GM12878 (cell line): ENCODE measurements at regions not wholly inside any gene's neighbourhood (a gene's known extent, or its start where the extent isn't known, plus 50 kb on each side); places are given as distances from the start of the nearest gene placed in this dataset.

Source experiments
- ATAC-seq: fragments of 200-7000 bp; cut with Tn5 transposase; 3 replicates; pipeline ENCODE4 v1.9.1; 2020; ENCODE audit warnings: mild to moderate bottlenecking, moderate library complexity
- BruUV-seq: library from RNA; stranded (reverse); fragments of 400-500 nt; replicated peaks from 2 replicates; lab custom pipeline; 2021; lab: Mats Ljungman, UMichigan
- CTCF ChIA-PET: fragments of 300-600 bp; sonication (Branson Sonifier 250); formaldehyde crosslinking; extraction: SDS; loops from one replicate; lab custom pipeline; 2021; ENCODE audit warnings: inconsistent platforms; lab: Yijun Ruan, JAX
- POLR2A ChIA-PET: fragments of 350-600 bp; formaldehyde crosslinking; extraction: SDS; loops from one replicate; lab custom pipeline; 2021; ENCODE audit warnings: inconsistent platforms; lab: Charles Lee
- RAD21 ChIA-PET: fragments of 300-600 bp; sonication (Branson Sonifier 250); formaldehyde crosslinking; loops from one replicate; lab custom pipeline; 2023; ENCODE audit warnings: antibody characterized with exemption; ENCODE audit not compliant: unreplicated experiment; lab: Charles Lee
- SMC1A ChIA-PET: fragments of 300-600 bp; sonication (Branson Sonifier 250); formaldehyde crosslinking; loops from one replicate; lab custom pipeline; 2023; ENCODE audit not compliant: unreplicated experiment, uncharacterized antibody; lab: Charles Lee
- DNase-seq: peaks from one replicate; pipeline ENCODE4 v3.0.0-alpha.2; 2011; ENCODE audit warnings: low read depth, low spot score
- FAIRE-seq: peaks from 3 replicates; lab custom pipeline; 2011; peaks lifted over from hg19 to GRCh38; lab: Jason Lieb, UNC
- H2AFZ ChIP-seq: 2 replicates; pipeline ENCODE4 v1.6.0; 2011; ENCODE audit warnings: low read depth, low read length, control low read depth; ENCODE audit not compliant: control insufficient read depth
- H3K27ac ChIP-seq: 2 replicates; pipeline ENCODE4 v1.5.1; 2011; ENCODE audit warnings: control low read depth; ENCODE audit not compliant: control insufficient read depth, insufficient read depth
- H3K27me3 ChIP-seq, 2 experiments: replicated peaks in 1 of 2; 2 replicates each; pipeline versions ENCODE4 v1.6.0 to v1.6.1; 2011; ENCODE audit warnings: low read length in 1 of 2; ENCODE audit not compliant: control insufficient read depth in 2 of 2, insufficient read depth in 2 of 2
- H3K36me3 ChIP-seq, 2 experiments: 2 replicates each; pipeline ENCODE4 v1.5.1; 2011; ENCODE audit warnings: low read length in 1 of 2; ENCODE audit not compliant: control insufficient read depth in 2 of 2, insufficient read depth in 2 of 2
- H3K4me1 ChIP-seq: 2 replicates; pipeline ENCODE4 v1.6.1; 2011; ENCODE audit warnings: mild to moderate bottlenecking, low read length, moderate library complexity, mixed read lengths; ENCODE audit not compliant: control insufficient read depth, insufficient read depth
- H3K4me2 ChIP-seq: 2 replicates; pipeline ENCODE4 v1.6.0; 2011; ENCODE audit warnings: control low read depth; ENCODE audit not compliant: control insufficient read depth, insufficient read depth
- H3K4me3 ChIP-seq: fragments of 200-600 bp; sonication (generic); 2 replicates; pipeline ENCODE4 v1.5.1; 2016
- H3K79me2 ChIP-seq: 2 replicates; pipeline ENCODE4 v1.6.0; 2011; ENCODE audit warnings: low read length; ENCODE audit not compliant: control insufficient read depth, insufficient read depth
- H3K9ac ChIP-seq: 2 replicates; pipeline ENCODE4 v1.8.0; 2011; ENCODE audit warnings: low read length, control low read depth, mixed read lengths; ENCODE audit not compliant: control insufficient read depth, insufficient read depth
- H3K9me3 ChIP-seq: replicated peaks from 3 replicates; pipeline ENCODE4 v1.5.1; 2011; ENCODE audit warnings: mild to moderate bottlenecking, low read length; ENCODE audit not compliant: control insufficient read depth, insufficient read depth
- H4K20me1 ChIP-seq: 2 replicates; pipeline ENCODE4 v1.6.0; 2011; ENCODE audit not compliant: control insufficient read depth, insufficient read depth
- E2F8 ChIP-seq: fragments of 450-650 bp; IDR thresholded peaks from 2 replicates; pipeline ENCODE4 v1.6.1; 2018; ENCODE audit warnings: mild to moderate bottlenecking, low read depth, moderate library complexity; ENCODE audit not compliant: partially characterized antibody
- RELB ChIP-seq: fragments of 450-650 bp; IDR thresholded peaks from 2 replicates; pipeline ENCODE4 v1.6.1; 2017; ENCODE audit warnings: low read depth, mild to moderate bottlenecking, moderate library complexity
- RUNX3 ChIP-seq: IDR thresholded peaks from 2 replicates; pipeline ENCODE4 v1.6.1; 2012; ENCODE audit warnings: low read length, inconsistent platforms
- SP1 ChIP-seq: IDR thresholded peaks from one replicate; pipeline ENCODE4 v1.6.1; 2011; ENCODE audit warnings: low read depth, low read length
- TCF7 ChIP-seq: IDR thresholded peaks from 2 replicates; pipeline ENCODE4 v1.6.1; 2014; ENCODE audit warnings: antibody characterized with exemption, borderline replicate concordance
- YBX1 ChIP-seq: fragments of 450-650 bp; IDR thresholded peaks from 2 replicates; pipeline ENCODE4 v1.6.1; 2016; ENCODE audit warnings: antibody characterized with exemption
- ZBED1 ChIP-seq: IDR thresholded peaks from 2 replicates; pipeline ENCODE4 v1.6.1; 2016; ENCODE audit warnings: borderline replicate concordance
- ZNF622 ChIP-seq: fragments of 450-650 bp; IDR thresholded peaks from 2 replicates; pipeline ENCODE4 v1.6.1; 2017; ENCODE audit warnings: mild to moderate bottlenecking, inconsistent platforms
- ZNF687 ChIP-seq: fragments of 450-650 bp; IDR thresholded peaks from 2 replicates; pipeline ENCODE4 v1.6.1; 2017; ENCODE audit warnings: mild to moderate bottlenecking, moderate library complexity
- WGBS: methylation state at CpG from one replicate; pipeline ENCODE4 v1.1.6; 2016; ENCODE audit warnings: low lambda C conversion rate; ENCODE audit not compliant: insufficient replicate concordance, insufficient coverage; ENCODE audit errors: missing lambda C conversion rate; 5-methylcytosine and 5-hydroxymethylcytosine counted together
- in situ Hi-C: fragments of 300-500 bp; cut with MboI; formaldehyde crosslinking; loops from 9 replicates; pipeline ENCODE4 v1.14.3; 2018; ENCODE audit warnings: mixed read lengths
- intact Hi-C: fragments of 100-400 bp; cut with micrococcal nuclease; formaldehyde crosslinking; loops from one replicate; pipeline ENCODE4 v1.14.2; 2022; ENCODE audit not compliant: unreplicated experiment

- no TSS peak for BruUV-seq
- Histone ChIP-seq H3K36me3 (no peaks in the 10 kb centered on the region), H3K27me3 (no peaks in the 10 kb centered on the region), H3K9me3 (peaks cover 4% of the 10 kb centered on the region; the same call in 2 of the 3 replicates), H4K20me1 (no peaks in the 10 kb centered on the region), H3K79me2 (no peaks in the 10 kb centered on the region), H2AFZ (no peak overlapping the region), H3K9ac (no peak overlapping the region), H3K4me2 (no peak overlapping the region), H3K4me3 (no peak overlapping the region), H3K4me1 (peaks cover 46% of the 10 kb centered on the region), H3K27ac (no peak overlapping the region)
- intact Hi-C loops = no loop called here
- WGBS = 95% methylated on average over 1 of the region's 1 CpG
- CTCF ChIA-PET = interaction anchor here (1.2 to 6.9 kb wide), 7 partner anchors 8 to 82 kb away, joined by 3 to 52 read pairs (median 9); partner anchors contain the start of gene IL12A
- RAD21 ChIA-PET = interaction anchor here (1.1 to 3.2 kb wide), 5 partner anchors 13 to 82 kb away, joined by 3 to 18 read pairs (median 4); partner anchors contain the start of gene IL12A
- ATAC-seq (no peak), FAIRE-seq (no peak), DNase-seq (no peak)
- no peak for TF ChIP-seq TCF7
- no peak for TF ChIP-seq E2F8
- TF ChIP-seq ZNF687 = no peak
- no peak for TF ChIP-seq SP1
- no peak for TF ChIP-seq ZBED1
- TF ChIP-seq YBX1 = no peak
- no peak for TF ChIP-seq ZNF622
- no peak for TF ChIP-seq RUNX3
- no peak for TF ChIP-seq RELB
- POLR2A ChIA-PET = interaction anchor here (0.9 to 3.2 kb wide), 3 partner anchors 24 to 87 kb away, joined by 3 to 17 read pairs (median 3); no protein-coding TSS in a partner anchor
- SMC1A ChIA-PET = interaction anchor here (0.9 to 6.4 kb wide), 7 partner anchors 21 to 86 kb away, joined by 3 to 55 read pairs (median 15); partner anchors contain the start of gene IL12A
- in situ Hi-C loops = no loop called here
These were observed 64.2 kb upstream of the IL12A start for GRCh38 chr3:159924411-159924810.
